H9 (cell line): ENCODE measurements at regions not wholly inside any gene's neighbourhood (a gene's known extent, or its start where the extent isn't known, plus 50 kb on each side); places are given as distances from the start of the nearest gene placed in this dataset.

ENCODE experiments used
- DNase-seq: peaks from one replicate; pipeline ENCODE4 v3.0.0-alpha.2; 2017
- H2AFZ ChIP-seq: one replicate; pipeline ENCODE4 v1.6.1; 2013; ENCODE audit warnings: mild to moderate bottlenecking, low read length, control low read depth, moderate library complexity
- H2AK5ac ChIP-seq: 2 replicates; pipeline ENCODE4 v1.6.1; 2013; ENCODE audit warnings: low read length, control low read depth, mixed read lengths; ENCODE audit not compliant: insufficient read length
- H2BK120ac ChIP-seq: one replicate; pipeline ENCODE4 v1.6.1; 2013; ENCODE audit warnings: low read depth, mild to moderate bottlenecking, low read length, control low read depth, inconsistent platforms; ENCODE audit not compliant: poor library complexity, severe bottlenecking
- H2BK12ac ChIP-seq: 2 replicates; pipeline ENCODE4 v1.6.1; 2013; ENCODE audit warnings: low read length, control low read depth, mixed read lengths, low read depth; ENCODE audit not compliant: insufficient read length
- H2BK15ac ChIP-seq: 2 replicates; pipeline ENCODE4 v1.6.1; 2013; ENCODE audit warnings: low read depth, low read length, control low read depth
- H2BK20ac ChIP-seq: one replicate; pipeline ENCODE4 v1.6.1; 2013; ENCODE audit warnings: low read depth, mild to moderate bottlenecking, low read length, control low read depth, inconsistent platforms; ENCODE audit not compliant: poor library complexity, severe bottlenecking
- H2BK5ac ChIP-seq: 2 replicates; pipeline ENCODE4 v1.6.1; 2013; ENCODE audit warnings: low read length, control low read depth, mixed read lengths; ENCODE audit not compliant: insufficient read length
- H3K14ac ChIP-seq: 2 replicates; pipeline ENCODE4 v1.6.1; 2013; ENCODE audit warnings: low read length, control low read depth; ENCODE audit not compliant: insufficient read depth
- H3K18ac ChIP-seq: 2 replicates; pipeline ENCODE4 v1.6.1; 2013; ENCODE audit warnings: low read depth, mild to moderate bottlenecking, mixed read lengths, low read length, control low read depth; ENCODE audit not compliant: insufficient read length
- H3K23ac ChIP-seq: 2 replicates; pipeline ENCODE4 v1.6.1; 2013; ENCODE audit warnings: low read length, control low read depth, mixed read lengths, low read depth; ENCODE audit not compliant: insufficient read length
- H3K23me2 ChIP-seq: 2 replicates; pipeline ENCODE4 v1.6.1; 2013; ENCODE audit warnings: low read depth, mild to moderate bottlenecking, mixed read lengths, low read length, control low read depth; ENCODE audit not compliant: insufficient read length, poor library complexity, severe bottlenecking
- H3K27ac ChIP-seq: 2 replicates; pipeline ENCODE4 v1.5.1; 2013; ENCODE audit warnings: low read length, control low read depth, mixed read lengths, low read depth; ENCODE audit not compliant: insufficient read length
- H3K27me3 ChIP-seq: 2 replicates; pipeline ENCODE4 v1.6.1; 2013; ENCODE audit warnings: low read length, control low read depth, inconsistent platforms; ENCODE audit not compliant: insufficient read depth
- H3K4ac ChIP-seq: 2 replicates; pipeline ENCODE4 v1.6.1; 2013; ENCODE audit warnings: low read depth, mild to moderate bottlenecking, control low read depth, inconsistent platforms, low read length, moderate library complexity
- H3K4me1 ChIP-seq: 2 replicates; pipeline ENCODE4 v1.6.1; 2013; ENCODE audit warnings: low read length, control low read depth, inconsistent platforms; ENCODE audit not compliant: insufficient read depth
- H3K4me2 ChIP-seq: 2 replicates; pipeline ENCODE4 v1.6.1; 2013; ENCODE audit warnings: low read length, control low read depth, mixed read lengths; ENCODE audit not compliant: insufficient read length, insufficient read depth
- H3K56ac ChIP-seq: 2 replicates; pipeline ENCODE4 v1.6.1; 2013; ENCODE audit warnings: low read depth, mild to moderate bottlenecking, mixed read lengths, low read length, control low read depth; ENCODE audit not compliant: insufficient read length
- H3K79me1 ChIP-seq: 2 replicates; pipeline ENCODE4 v1.6.1; 2013; ENCODE audit warnings: low read depth, mild to moderate bottlenecking, moderate library complexity, low read length, control low read depth, inconsistent platforms; ENCODE audit not compliant: insufficient read depth, poor library complexity, severe bottlenecking
- H3K79me2 ChIP-seq: 2 replicates; pipeline ENCODE4 v1.6.1; 2013; ENCODE audit warnings: low read length, control low read depth, inconsistent platforms; ENCODE audit not compliant: insufficient read depth
- H3K9ac ChIP-seq: 2 replicates; pipeline ENCODE4 v1.6.1; 2013; ENCODE audit warnings: low read length, control low read depth, mixed read lengths; ENCODE audit not compliant: insufficient read length; ENCODE audit errors: extremely low read depth
- H3K9me3 ChIP-seq: one replicate; pipeline ENCODE4 v1.6.1; 2013; ENCODE audit warnings: low read depth, low read length, inconsistent platforms; ENCODE audit not compliant: control insufficient read depth
- H3T11ph ChIP-seq: one replicate; pipeline ENCODE4 v1.6.1; 2013; ENCODE audit warnings: mild to moderate bottlenecking, low read length, control low read depth, inconsistent platforms
- H4K20me1 ChIP-seq: one replicate; pipeline ENCODE4 v1.6.1; 2013; ENCODE audit not compliant: control insufficient read depth, insufficient read length, insufficient read depth
- H4K5ac ChIP-seq: 2 replicates; pipeline ENCODE4 v1.6.1; 2013; ENCODE audit warnings: low read depth, mild to moderate bottlenecking, mixed read lengths, low read length, control low read depth; ENCODE audit not compliant: insufficient read length
- H4K8ac ChIP-seq: replicated peaks from 2 replicates; pipeline ENCODE4 v1.6.1; 2013; ENCODE audit warnings: low read length, control low read depth, mixed read lengths, low read depth; ENCODE audit not compliant: insufficient read length
- H4K91ac ChIP-seq: 2 replicates; pipeline ENCODE4 v1.6.1; 2013; ENCODE audit warnings: low read depth, mild to moderate bottlenecking, moderate library complexity, mixed read lengths, low read length, control low read depth; ENCODE audit not compliant: insufficient read length
- H3K27ac Mint-ChIP-seq, 3 experiments: 2 replicates in 2 of 3; 3 replicates in 1 of 3; pipeline ENCODE4 v1.8.0; 2020 to 2021; ENCODE audit warnings: mixed read lengths in 3 of 3, mild to moderate bottlenecking in 1 of 3, moderate library complexity in 1 of 3
- H3K27me3 Mint-ChIP-seq: 2 replicates; pipeline ENCODE4 v1.8.0; 2021; ENCODE audit warnings: low read depth, mild to moderate bottlenecking, moderate library complexity, mixed read lengths
- H3K36me3 Mint-ChIP-seq, 3 experiments: 2 replicates in 2 of 3; 3 replicates in 1 of 3; pipeline ENCODE4 v1.8.0; 2020 to 2021; ENCODE audit warnings: low read depth in 3 of 3, mixed read lengths in 3 of 3; ENCODE audit not compliant: insufficient read depth in 1 of 3
- H3K4me1 Mint-ChIP-seq, 2 experiments: 2 replicates each; pipeline ENCODE4 v1.8.0; 2020; ENCODE audit warnings: mixed read lengths in 2 of 2
- H3K4me3 Mint-ChIP-seq, 2 experiments: 2 replicates in 1 of 2; 3 replicates in 1 of 2; pipeline ENCODE4 v1.8.0; 2020 to 2021; ENCODE audit warnings: mild to moderate bottlenecking in 2 of 2, mixed read lengths in 2 of 2, moderate library complexity in 1 of 2
- H3K9me3 Mint-ChIP-seq, 2 experiments: 2 replicates in 1 of 2; 3 replicates in 1 of 2; pipeline ENCODE4 v1.8.0; 2020; ENCODE audit warnings: mild to moderate bottlenecking in 2 of 2, mixed read lengths in 2 of 2, moderate library complexity in 1 of 2
- CTCF ChIP-seq: fragments of 200-600 bp; sonication (generic); conservative IDR thresholded peaks from 3 replicates; pipeline ENCODE4 v1.8.0; 2021; ENCODE audit warnings: antibody characterized with exemption, mild to moderate bottlenecking
- WGBS: extraction: QIAGEN DNeasy Blood & Tissue Kit; methylation state at CpG from one replicate; pipeline ENCODE4 v1.1.7; 2013; ENCODE audit warnings: missing lambda C conversion rate, low lambda C conversion rate, mixed read lengths; ENCODE audit not compliant: insufficient read length; ENCODE audit errors: extremely low coverage; 5-methylcytosine and 5-hydroxymethylcytosine counted together

DNA sequence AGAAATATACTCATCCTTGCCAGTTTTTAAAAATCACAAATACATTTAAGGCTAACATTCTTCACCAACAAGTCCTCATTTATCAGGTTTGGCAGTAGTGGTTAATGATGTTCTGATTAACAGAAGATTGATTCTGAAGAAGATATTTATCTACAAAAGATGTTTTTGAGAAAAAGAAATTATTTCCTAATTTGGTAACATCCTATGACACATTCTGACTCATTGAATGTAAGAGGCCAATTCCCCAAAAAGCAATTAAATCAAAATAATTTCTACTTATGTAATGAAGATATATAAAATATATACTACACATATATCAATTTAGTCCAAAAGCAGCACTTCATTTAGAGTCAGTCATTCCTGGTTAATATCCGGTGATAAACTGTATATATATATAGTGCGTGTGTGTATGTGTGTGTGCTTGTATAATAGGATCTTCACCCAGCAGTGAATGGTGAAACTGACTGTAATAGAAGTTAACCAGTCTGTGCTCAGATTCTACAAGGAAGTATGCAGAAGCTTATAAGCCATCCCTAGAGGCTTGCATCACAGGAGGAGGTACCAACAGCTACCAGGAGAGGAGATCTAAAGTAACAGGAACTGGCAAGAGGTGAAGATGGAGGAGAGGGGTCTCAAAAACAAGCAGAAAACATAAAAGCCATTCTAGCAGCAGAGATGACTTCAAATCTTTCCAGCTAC, 82.9 kb upstream of the MARCKS start:
- Histone ChIP-seq H4K20me1 (no peaks in the 10 kb centered on the region), H3K4ac (no peak overlapping the region), H3K9me3 (no peaks in the 10 kb centered on the region), H3K27ac (no peak overlapping the region), H2AFZ (no peak overlapping the region), H4K5ac (no peak overlapping the region), H3K79me2 (no peaks in the 10 kb centered on the region), H2BK15ac (no peak overlapping the region), H3K27me3 (peaks cover 19% of the 10 kb centered on the region; the same call in 1 of the 2 replicates), H2AK5ac (no peak overlapping the region), H3K4me2 (no peak overlapping the region), H2BK120ac (no peak overlapping the region), H3K18ac (no peak overlapping the region), H3K14ac (no peak overlapping the region), H3K4me1 (no peaks in the 10 kb centered on the region; the same call in 1 of the 2 replicates), H2BK5ac (no peak overlapping the region), H2BK12ac (no peak overlapping the region), H3K23me2 (no peaks in the 10 kb centered on the region), H3K23ac (no peak overlapping the region), H4K8ac (no peak overlapping the region), H3K79me1 (no peaks in the 10 kb centered on the region), H2BK20ac (no peak overlapping the region), H4K91ac (no peak overlapping the region), H3K9ac (no peak overlapping the region), H3T11ph (no peak overlapping the region), H3K56ac (no peak overlapping the region)
- TF ChIP-seq CTCF = no peak
- Mint-ChIP-seq H3K9me3 (peaks cover 0 to 3% of the 10 kb centered on the region in 2 experiments; a peak in 1 of 5 replicates), H3K4me1 (peaks cover 32 to 35% of the 10 kb centered on the region in 2 experiments), H3K36me3 (peaks cover 0 to 4% (median 0%) of the 10 kb centered on the region in 3 experiments; a peak in 2 of 7 replicates), H3K27ac (no peak overlapping the region), H3K27me3 (peaks cover 34% of the 10 kb centered on the region), H3K4me3 (no peak overlapping the region)
- no peak for DNase-seq
- no CpG with 5 or more reads among the region's 2 CpGs for WGBS
